Neural cell (in vitro differentiated cells): ENCODE measurements at regions not wholly inside any gene's neighbourhood (a gene's known extent, or its start where the extent isn't known, plus 50 kb on each side); places are given as distances from the start of the nearest gene placed in this dataset.
"Not testable (repeated sequence)": the region's sequence is repeated elsewhere in the genome, so short reads cannot be mapped to it uniquely, and the experiment has no call there.

ENCODE experiments used
- H2AFZ ChIP-seq: fragments of 200-600, 300-800 bp; sonication (generic), shearing (Covaris generic); 2 replicates; pipeline ENCODE4 v1.6.0; 2014; ENCODE audit warnings: low read depth, mild to moderate bottlenecking, antibody characterized with exemption, low read length, moderate library complexity
- H3F3A ChIP-seq: fragments of 200-600 bp; shearing (Covaris generic); 2 replicates; pipeline ENCODE4 v1.6.1; 2016; ENCODE audit warnings: mild to moderate bottlenecking, moderate library complexity, mixed read lengths, antibody characterized with exemption, low read length; ENCODE audit not compliant: insufficient read depth, poor library complexity, severe bottlenecking
- H3K27ac ChIP-seq: fragments of 200-600, 300-800 bp; sonication (generic), shearing (Covaris generic); 2 replicates; pipeline ENCODE4 v1.5.1; 2014; ENCODE audit warnings: mild to moderate bottlenecking, low read length, moderate library complexity
- H3K27me3 ChIP-seq: fragments of 300-800, 200-600 bp; sonication (generic), shearing (Covaris generic); 2 replicates; pipeline ENCODE4 v1.6.0; 2014; ENCODE audit warnings: mild to moderate bottlenecking, low read depth, low read length, moderate library complexity; ENCODE audit not compliant: insufficient read depth
- H3K36me3 ChIP-seq: fragments of 300-800, 200-600 bp; sonication (generic), shearing (Covaris generic); 2 replicates; pipeline ENCODE4 v1.5.1; 2014; ENCODE audit warnings: mild to moderate bottlenecking, antibody characterized with exemption, low read length, moderate library complexity; ENCODE audit not compliant: insufficient read depth
- H3K4me2 ChIP-seq: fragments of 300-800, 200-600 bp; sonication (generic), shearing (Covaris generic); 2 replicates; pipeline ENCODE4 v1.6.0; 2014; ENCODE audit warnings: mild to moderate bottlenecking, low read length
- H3K4me3 ChIP-seq: fragments of 300-800, 200-600 bp; sonication (generic), shearing (Covaris generic); 2 replicates; pipeline ENCODE4 v1.5.1; 2014; ENCODE audit warnings: mild to moderate bottlenecking, low read length, moderate library complexity
- H3K79me2 ChIP-seq: fragments of 200-600 bp; shearing (Covaris generic); replicated peaks from 2 replicates; pipeline ENCODE4 v1.6.0; 2014; ENCODE audit warnings: mild to moderate bottlenecking, low read length, moderate library complexity; ENCODE audit not compliant: insufficient read depth
- H3K9ac ChIP-seq: fragments of 300-800, 200-600 bp; sonication (generic), shearing (Covaris generic); 2 replicates; pipeline ENCODE4 v1.6.1; 2016; ENCODE audit warnings: mild to moderate bottlenecking, low read length, mixed read lengths
- H3K9me2 ChIP-seq: fragments of 200-600 bp; shearing (Covaris generic); 2 replicates; pipeline ENCODE4 v1.6.1; 2016; ENCODE audit warnings: mild to moderate bottlenecking, low read length, mixed read lengths; ENCODE audit not compliant: insufficient read depth
- H3K9me3 ChIP-seq: fragments of 200-600, 300-800 bp; sonication (generic), shearing (Covaris generic); 2 replicates; pipeline ENCODE4 v1.6.1; 2016; ENCODE audit warnings: mild to moderate bottlenecking, mixed run types, low read length, moderate library complexity, mixed read lengths
- H4K20me1 ChIP-seq: fragments of 200-600 bp; shearing (Covaris generic); 2 replicates; pipeline ENCODE4 v1.6.1; 2016; ENCODE audit warnings: mild to moderate bottlenecking, mixed run types; ENCODE audit not compliant: insufficient read depth
- CTCF ChIP-seq: fragments of 450-650 bp; IDR thresholded peaks from 2 replicates; pipeline ENCODE4 v1.5.1; 2014; ENCODE audit warnings: antibody characterized with exemption, mild to moderate bottlenecking, moderate library complexity; ENCODE audit not compliant: poor library complexity, severe bottlenecking
- EP300 ChIP-seq: fragments of 450-650 bp; conservative IDR thresholded peaks from 2 replicates; pipeline ENCODE4 v1.6.1; 2014; ENCODE audit warnings: antibody characterized with exemption, mild to moderate bottlenecking, moderate library complexity; ENCODE audit not compliant: poor library complexity, severe bottlenecking
- EZH2 ChIP-seq: fragments of 200-600, 300-800 bp; shearing (Covaris generic), sonication (generic); IDR thresholded peaks from 2 replicates; pipeline ENCODE4 v1.6.1; 2014; ENCODE audit warnings: antibody characterized with exemption, low read length, borderline replicate concordance, mild to moderate bottlenecking; ENCODE audit not compliant: insufficient read depth, poor library complexity, severe bottlenecking
- MXI1 ChIP-seq: fragments of 450-650 bp; conservative IDR thresholded peaks from 2 replicates; pipeline ENCODE4 v1.6.1; 2014; ENCODE audit warnings: antibody characterized with exemption, mild to moderate bottlenecking; ENCODE audit not compliant: poor library complexity, severe bottlenecking
- POLR2AphosphoS5 ChIP-seq: IDR thresholded peaks from 2 replicates; pipeline ENCODE4 v1.6.1; 2012
- RAD21 ChIP-seq: fragments of 450-650 bp; conservative IDR thresholded peaks from 2 replicates; pipeline ENCODE4 v1.6.1; 2014; ENCODE audit warnings: antibody characterized with exemption, mild to moderate bottlenecking, moderate library complexity
- REST ChIP-seq: IDR thresholded peaks from 2 replicates; pipeline ENCODE4 v1.6.1; 2012; ENCODE audit warnings: borderline replicate concordance
- SMC3 ChIP-seq: fragments of 450-650 bp; conservative IDR thresholded peaks from 2 replicates; pipeline ENCODE4 v1.6.1; 2014; ENCODE audit warnings: antibody characterized with exemption, mild to moderate bottlenecking, moderate library complexity; ENCODE audit not compliant: poor library complexity
- TAF1 ChIP-seq: IDR thresholded peaks from 2 replicates; pipeline ENCODE4 v1.6.1; 2012; ENCODE audit warnings: low read depth

GRCh38 chr6:137813308-137813970 is 53.6 kb upstream of the TNFAIP3 start (continued):
- no peak for TF ChIP-seq REST

- H3K36me3 ChIP-seq, H3K9me3 ChIP-seq, H3K27me3 ChIP-seq, H3K79me2 ChIP-seq, H3K27ac ChIP-seq, H2AFZ ChIP-seq, H4K20me1 ChIP-seq, H3K4me3 ChIP-seq, H3K4me2 ChIP-seq, H3F3A ChIP-seq, H3K9ac ChIP-seq, H3K9me2 ChIP-seq: not testable (repeated sequence)
These were observed 53.0 kb upstream of the TNFAIP3 start for GRCh38 chr6:137814030-137814429.

- H3K27ac ChIP-seq: no peak overlapping the region
- no peak overlapping the region for H3K9ac ChIP-seq
- no peaks in the 10 kb centered on the region for H4K20me1 ChIP-seq
- H3K27me3 ChIP-seq: no peaks in the 10 kb centered on the region
- no peak overlapping the region for H3K4me2 ChIP-seq
- H3K79me2 ChIP-seq: no peaks in the 10 kb centered on the region
- no peaks in the 10 kb centered on the region for H3K9me2 ChIP-seq
- H2AFZ ChIP-seq: no peak overlapping the region
- no peaks in the 10 kb centered on the region for H3K36me3 ChIP-seq
- no peak overlapping the region for H3K4me3 ChIP-seq
- no peaks in the 10 kb centered on the region for H3F3A ChIP-seq
- H3K9me3 ChIP-seq: no peaks in the 10 kb centered on the region
- TF ChIP-seq EZH2: no peak
- TF ChIP-seq SMC3: no peak
- TF ChIP-seq EP300: no peak
- TF ChIP-seq TAF1: no peak
- TF ChIP-seq MXI1: no peak
- no peak for TF ChIP-seq POLR2AphosphoS5
- no peak for TF ChIP-seq RAD21
- no peak for TF ChIP-seq REST
- no peak for TF ChIP-seq CTCF
These were observed 51.4 kb upstream of the TNFAIP3 start for GRCh38 chr6:137815692-137816091.
